Midbrain (tissue), 1 donor: ENCODE measurements at regions not wholly inside any gene's neighbourhood (a gene's known extent, or its start where the extent isn't known, plus 50 kb on each side); places are given as distances from the start of the nearest gene placed in this dataset.

Experiments
- DNase-seq: peaks from one replicate; lab custom pipeline; 2025; lab: John Stamatoyannopoulos, UW

DNA sequence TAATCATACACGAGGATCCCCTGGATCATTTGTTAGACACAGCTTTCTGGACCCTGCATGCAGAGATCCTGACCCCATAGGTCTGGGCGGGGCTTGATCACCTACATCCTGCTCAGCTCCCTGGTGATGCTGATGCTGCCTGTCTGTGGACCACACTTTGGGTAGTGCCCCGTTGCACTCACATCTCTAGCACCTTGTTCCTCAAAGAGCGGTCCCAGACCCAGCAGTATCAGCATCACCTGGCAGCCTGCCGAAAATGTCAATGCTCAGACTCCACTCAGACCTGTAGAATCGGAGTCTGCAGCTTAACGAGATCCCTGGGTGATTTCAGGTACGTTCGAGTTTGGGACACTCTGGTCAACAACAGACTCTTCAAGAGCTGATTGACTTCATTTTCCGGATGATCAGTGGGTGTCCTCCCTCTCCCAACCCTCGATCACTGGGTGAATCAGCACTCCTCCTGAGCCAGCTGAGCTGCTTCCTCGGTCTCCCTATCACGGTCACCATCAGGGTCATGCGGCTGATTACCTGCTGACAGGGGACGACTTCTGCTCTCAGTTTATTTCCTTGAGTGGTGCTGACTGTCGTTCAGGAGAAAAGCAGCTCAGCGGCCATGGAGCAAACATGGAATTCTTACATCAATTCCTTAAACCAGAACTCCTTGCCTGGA is 150.6 kb upstream of the RAB12 start:
- no peak for DNase-seq

DNA sequence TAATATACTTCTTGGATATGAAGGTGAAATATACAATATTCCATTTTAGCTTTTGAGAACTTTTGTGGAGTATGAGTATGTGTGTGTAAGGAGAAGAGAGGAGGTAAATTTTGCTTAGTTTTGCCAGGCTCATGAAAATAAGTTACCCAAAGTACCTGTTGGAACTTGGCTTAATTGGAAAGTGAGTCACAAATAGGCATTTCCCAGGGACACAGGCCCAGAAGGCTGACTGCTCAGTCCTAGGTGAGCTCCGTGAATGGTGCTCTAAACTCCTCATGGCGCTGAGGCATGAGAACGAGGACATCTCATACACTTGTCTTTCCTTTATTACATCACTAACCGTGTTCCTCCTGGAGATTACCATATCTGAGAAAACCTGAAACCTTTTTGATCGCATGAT is 148.5 kb upstream of the RAB12 start:
- no peak for DNase-seq

- DNase-seq, result no peak
Observed at GRCh38 chr18:8461544-8461943, 147.7 kb upstream of the RAB12 start.

DNA sequence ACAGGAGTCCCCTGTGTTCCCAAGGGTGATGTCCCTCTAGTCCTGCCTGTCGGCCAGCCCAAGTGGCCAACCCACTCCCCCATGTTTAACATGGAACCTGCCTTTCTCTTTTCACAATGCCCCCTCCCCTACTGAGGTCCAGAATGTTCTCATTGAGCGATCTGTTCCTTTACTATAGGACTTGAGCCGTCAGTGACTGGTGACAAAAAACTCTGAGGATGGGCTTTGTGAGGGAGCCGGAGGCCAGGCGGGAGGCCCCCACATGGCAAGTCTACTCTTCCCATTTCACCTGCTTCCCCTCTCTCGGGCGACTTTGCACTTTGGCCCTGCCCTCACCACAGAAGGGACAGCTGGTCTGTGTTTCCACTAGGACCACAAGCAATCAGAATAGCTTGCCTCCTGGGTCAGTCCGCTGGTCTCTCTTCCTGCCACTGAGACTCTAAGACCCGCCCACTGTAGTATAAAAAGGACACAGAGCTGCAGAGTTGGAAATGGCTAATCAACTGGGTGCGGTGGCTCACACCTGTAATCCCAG is 146.5 kb upstream of the RAB12 start:
- DNase-seq, result no peak

DNA sequence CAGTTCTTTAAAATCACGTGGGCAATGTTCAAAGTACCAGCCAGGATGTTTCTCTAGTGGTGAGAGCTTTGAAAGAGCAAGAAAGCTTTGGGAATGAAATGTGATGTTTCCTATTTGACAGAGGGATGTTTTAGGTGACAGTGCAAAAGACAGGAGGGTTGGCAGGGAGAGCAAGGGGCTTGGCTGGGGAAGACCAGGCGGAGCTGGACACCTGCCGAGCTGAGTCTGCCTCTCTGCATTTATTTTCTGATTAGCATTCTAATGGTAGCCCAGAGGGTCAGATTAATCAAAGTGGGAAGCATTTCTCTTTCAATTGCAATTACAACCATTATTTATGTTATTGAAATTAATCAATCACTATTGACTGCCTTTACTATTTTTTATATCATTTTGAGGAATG is 145.4 kb upstream of the RAB12 start:
- no peak for DNase-seq

GRCh38 chr18:8468191-8468590 is 141.0 kb upstream of the RAB12 start:
- DNase-seq, result no peak

- no peak for DNase-seq
Observed at GRCh38 chr18:8468921-8469335, 140.3 kb upstream of the RAB12 start.

DNA sequence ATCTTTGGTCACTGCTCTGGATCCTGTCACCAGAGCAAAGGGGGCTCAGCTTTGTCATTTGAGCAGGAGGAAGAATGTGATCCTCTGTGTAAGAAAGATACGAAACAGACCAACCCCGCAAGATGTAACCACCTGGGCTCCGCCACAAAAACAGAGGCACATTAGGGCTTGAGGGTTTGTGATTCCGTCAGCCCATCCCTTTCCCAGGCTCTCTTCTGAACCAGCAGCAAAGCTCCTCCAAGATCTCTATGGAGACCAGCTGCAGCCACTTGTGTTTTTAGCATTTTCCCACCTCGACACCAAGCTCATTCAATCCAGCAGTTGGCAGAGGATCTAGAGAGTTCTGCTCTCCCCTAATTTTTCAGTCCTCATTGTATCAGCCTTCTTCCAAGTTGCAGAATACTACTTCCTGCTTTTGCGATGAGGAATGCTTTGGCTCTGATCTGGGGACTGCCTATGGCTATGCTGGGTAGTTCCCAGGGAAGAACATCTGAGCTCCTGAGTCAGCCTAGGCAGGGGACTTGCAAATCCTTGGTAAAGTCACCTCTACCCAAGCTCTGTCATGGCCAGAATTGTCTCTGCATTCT is 139.6 kb upstream of the RAB12 start:
- DNase-seq, result no peak

DNA sequence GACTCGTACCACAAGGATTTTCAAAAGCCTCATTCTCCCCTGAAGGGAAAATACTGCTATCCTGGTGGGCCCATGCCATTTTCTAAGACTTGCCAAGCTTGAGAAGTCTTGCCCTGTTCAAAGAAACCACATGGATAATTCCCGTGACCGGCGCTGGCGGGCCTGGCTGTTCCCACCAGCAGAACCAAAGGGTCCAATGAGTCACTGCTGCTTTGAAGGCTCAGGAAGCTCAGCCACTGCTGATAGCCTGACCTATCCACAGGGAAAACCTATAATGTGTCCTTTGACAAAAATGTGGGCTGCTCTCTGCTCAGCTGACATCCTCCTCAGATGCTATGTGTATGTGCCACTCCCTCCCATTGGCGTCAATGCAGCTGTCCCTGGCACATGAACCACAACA is 137.9 kb upstream of the RAB12 start:
- DNase-seq, result no peak

DNA sequence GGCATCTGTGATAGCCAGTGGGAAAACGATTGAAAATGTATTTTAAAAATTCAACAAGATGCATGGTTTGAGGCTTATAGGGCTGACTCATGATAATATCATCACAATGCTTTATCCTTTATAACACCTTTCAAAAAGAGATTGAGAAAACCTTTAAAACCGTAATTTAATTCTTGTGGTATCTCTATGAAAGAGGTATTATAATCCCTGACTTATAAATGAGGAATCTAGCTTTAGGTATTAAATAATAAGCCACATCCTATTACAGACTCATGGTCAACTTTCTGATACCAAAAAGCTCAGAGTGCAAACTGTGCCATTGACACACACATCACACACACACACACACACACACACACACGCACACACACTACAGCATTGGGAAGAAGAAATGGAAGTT is 134.6 kb upstream of the RAB12 start:
- no peak for DNase-seq

DNA sequence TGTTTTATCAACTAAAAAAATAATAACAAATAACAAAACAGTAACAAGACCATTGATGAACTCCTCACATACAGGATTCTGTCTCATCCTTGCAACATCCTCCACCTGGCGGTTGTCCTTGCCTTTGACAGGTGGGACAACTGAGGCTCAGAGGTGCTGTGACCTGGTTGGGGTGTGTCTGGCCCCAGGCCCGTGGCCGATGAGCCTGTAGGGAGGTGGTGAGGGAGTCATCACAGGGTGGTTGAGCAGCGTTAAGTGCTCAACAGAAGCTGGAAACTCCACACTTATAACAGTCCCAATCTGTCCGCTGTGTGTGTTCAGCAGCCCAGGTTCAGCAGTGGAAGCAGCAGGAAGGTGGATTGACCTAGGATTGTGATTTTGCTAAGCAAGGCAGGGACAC is 131.6 kb upstream of the RAB12 start:
- no peak for DNase-seq

DNA sequence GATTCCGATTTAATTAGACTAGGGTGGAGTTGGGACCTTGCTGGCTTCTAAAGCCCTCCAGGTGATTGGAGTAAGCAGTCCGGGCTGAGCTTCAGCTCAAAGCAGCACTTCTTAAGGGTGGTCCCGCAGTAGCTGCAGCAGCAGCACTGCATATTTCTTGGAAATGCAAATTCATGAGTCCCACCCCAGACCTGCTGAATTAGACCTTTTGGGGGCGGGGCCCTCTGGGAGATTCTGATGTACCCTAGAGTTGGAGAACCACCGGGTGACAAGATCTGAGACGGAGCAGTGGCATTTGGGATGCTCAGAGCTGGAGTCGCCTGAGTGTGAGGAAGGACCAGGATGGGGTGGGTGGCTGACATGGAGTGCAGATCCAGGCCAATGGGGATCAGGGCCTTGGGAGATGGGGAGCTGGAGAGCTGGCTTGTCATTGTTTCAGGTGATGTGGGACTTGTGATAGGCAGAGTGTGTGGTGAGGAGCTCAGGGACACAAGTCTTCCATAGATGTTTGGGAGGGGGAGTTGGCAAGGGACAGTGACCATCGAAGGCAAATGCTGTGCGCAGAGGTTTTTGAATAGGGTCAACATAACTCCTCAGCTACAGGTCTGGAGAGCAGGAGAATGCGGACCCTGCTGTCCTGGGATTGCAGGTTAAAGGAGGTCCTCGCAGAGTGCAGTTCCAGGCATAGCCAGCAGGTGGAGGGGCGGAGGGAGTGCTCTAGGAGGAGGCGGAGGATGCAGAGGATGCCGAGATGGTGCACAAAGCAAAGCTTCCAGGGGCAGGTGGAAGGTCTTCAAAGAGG is 130.9 kb upstream of the RAB12 start:
- DNase-seq, result peak; percentile 23

- no peak for DNase-seq
Observed at GRCh38 chr18:8478968-8479370, 130.3 kb upstream of the RAB12 start.

DNA sequence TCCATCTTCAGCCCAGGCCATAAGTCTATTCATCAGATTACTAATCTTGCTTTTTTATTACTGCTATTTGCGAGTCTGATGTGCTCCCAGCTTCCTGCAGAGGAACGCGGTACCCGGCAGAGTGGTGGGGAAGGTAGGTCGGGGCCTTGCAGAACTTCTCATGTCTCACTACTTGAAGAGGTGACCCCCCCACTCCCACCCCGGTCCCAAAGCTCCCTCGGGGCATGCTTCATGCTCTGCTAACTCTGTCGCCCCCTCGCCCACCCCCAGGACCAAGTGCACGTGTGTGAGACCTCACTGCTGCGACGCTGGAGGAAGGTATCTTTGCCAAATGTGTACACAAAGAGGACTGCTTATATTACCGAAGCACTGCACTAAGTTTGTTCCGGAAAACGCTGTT is 129.4 kb upstream of the RAB12 start:
- DNase-seq, result no peak

DNA sequence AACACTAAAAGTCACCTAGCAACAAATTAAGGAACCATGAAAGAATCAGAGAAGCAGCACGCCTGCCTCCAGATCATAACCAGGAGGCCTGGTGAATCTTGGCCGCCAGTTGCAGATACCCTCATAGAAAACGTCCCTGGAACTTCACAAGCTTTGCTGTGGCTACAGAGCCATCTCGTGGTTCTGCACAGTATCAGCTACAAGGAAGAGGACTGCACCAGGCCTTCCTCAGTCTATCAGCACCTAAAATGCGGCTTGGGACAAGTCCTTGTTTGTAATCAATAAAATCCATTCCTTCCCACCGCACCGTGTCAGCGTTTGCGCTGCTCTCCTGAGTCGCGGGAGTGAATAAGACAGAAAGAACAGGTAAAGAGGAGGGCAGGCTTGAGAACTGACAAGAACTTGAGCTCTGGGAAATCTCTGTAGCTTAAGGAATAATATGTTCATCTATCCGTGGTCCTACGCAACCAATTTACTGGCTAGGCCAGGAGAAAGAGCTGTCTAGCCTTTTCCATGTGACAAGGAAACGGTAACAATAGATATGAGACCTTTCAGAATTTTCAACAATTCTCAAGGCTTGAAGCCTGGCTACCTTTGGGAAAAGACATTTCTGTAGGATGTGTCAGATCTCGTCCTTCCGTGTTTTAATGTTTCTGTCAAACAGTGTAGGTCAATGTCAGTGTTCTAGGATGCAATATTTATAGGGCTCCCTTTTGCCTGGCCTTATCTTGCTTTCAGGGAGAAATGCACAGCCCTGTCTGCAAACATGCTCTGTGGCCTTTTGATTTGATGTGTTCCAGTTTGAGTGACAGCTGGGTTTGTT is 128.5 kb upstream of the RAB12 start:
- peak; percentile 53 for DNase-seq

GRCh38 chr18:8484951-8485350 is 124.3 kb upstream of the RAB12 start:
- no peak for DNase-seq

DNA sequence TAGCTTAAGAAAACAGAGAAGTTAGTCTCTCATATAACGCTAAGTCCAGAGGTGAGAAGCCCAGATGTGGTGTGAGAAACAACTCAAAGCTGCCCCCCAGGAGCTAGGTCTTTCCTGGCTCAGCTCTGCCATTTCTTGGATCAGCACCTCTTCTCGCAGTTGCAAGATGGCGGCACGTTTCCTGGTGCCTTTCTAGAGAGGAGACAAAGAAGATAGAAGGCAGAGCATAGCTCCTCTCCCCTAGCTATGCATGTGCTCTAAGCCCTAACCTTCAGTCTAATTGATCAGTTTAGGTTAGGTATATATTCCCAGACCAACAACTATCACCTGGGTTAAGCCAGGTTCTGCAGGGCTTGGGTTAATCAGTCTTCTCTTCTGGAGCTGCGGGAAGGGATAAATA is 119.5 kb upstream of the RAB12 start:
- no peak for DNase-seq

- no peak for DNase-seq
Observed at GRCh38 chr18:8491516-8491915, 117.7 kb upstream of the RAB12 start.

GRCh38 chr18:8493141-8493540 is 116.1 kb upstream of the RAB12 start:
- DNase-seq, result no peak

DNA sequence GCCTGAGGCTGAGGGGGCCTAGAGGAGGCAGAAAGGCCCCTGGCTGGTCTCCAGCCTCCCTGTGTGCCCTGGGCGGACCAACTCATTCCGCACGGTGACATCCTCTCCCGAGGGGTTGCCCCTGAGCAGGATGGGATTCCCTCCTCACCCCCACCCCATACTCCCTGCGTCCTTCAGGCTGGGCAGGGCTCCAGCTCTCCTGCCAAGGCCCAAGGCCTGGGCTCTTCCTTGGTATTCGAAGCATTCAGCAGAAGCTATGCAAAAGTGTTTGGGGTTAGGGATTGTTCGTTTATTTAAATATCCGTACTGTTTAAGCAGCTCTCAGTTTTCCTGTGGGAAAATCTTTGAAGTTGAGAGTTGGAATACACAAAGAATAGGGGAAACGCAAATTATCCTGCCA is 113.1 kb upstream of the RAB12 start:
- no peak for DNase-seq

- no peak for DNase-seq
Observed at GRCh38 chr18:8498905-8499304, 110.3 kb upstream of the RAB12 start.
